Right kidney (tissue), 1 donor: ENCODE measurements at regions not wholly inside any gene's neighbourhood (a gene's known extent, or its start where the extent isn't known, plus 50 kb on each side); places are given as distances from the start of the nearest gene placed in this dataset.
"Not testable (repeated sequence)": the region's sequence is repeated elsewhere in the genome, so short reads cannot be mapped to it uniquely, and the experiment has no call there.

Experiments
- DNase-seq: peaks from one replicate; pipeline ENCODE4 v3.0.0-alpha.2; 2016

DNA sequence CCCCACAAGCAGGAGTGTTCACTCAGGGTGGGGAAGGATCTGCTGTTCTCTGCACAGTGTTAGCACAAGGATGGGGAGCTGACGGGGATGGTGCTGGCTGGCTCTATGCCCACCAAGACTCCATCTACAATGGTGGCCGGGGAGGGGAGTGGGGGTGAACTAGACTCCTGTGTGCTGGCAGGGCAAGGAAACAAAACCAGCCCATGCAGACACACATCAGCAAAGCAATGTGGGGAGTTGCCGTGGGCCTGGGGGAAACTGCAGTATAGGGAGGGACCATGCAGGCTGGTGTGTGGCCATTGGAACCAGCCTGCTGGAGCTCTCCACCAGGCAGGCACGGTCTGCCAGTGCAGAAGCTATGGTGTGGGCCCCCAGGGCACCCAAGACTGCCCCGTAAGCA is 195.1 kb downstream of the PWWP3B start:
- DNase-seq = no peak

DNA sequence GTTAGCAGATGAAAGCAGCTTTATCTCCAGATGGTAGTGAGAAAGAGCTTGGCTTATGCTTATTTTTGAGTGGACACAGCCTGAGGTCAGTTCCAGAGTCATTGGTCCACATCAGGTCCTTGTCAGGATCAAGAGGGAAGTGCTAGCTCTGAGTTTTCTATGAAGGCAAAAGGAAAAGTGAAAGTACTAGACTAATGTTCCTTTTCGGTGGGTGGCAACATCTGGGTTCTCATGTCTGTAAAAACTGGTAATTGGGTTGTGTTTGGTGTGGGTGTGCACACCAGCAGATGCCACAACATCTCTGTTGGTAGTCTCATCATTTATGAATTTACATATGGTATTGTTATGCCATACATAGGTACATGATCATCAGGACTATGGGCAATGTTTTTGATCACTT is 210.5 kb downstream of the PWWP3B start:
- DNase-seq = no peak

DNA sequence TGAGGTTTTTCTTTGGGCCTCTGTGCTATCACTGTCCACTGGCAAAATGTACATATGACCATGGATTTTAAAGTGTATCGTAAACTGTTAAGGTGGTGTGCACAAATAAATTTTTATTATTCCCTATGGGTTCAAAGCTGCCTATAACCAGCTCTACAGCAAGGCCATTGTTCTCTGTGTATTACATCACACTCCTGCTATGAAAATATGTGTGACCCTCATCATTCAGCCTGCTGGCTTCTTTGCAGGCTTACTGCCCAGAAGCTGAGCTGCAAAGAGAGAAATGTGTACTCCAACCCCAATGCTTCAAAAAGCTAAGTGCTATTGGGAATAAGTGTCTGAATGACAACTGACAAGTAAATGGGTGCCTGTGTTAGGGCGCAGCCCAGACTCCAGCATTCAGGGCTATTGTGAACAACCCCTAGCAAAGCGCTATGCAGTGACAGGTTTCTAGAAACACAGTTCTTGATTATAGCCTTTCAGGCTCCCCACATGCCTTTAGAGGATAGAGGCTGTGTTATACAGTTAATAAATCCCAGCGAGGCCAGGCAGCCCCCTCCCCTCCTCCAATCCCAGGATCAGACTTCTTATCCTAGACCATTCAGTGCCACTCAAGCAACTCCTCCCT is 220.4 kb upstream of the RADX start:
- no peak for DNase-seq

DNA sequence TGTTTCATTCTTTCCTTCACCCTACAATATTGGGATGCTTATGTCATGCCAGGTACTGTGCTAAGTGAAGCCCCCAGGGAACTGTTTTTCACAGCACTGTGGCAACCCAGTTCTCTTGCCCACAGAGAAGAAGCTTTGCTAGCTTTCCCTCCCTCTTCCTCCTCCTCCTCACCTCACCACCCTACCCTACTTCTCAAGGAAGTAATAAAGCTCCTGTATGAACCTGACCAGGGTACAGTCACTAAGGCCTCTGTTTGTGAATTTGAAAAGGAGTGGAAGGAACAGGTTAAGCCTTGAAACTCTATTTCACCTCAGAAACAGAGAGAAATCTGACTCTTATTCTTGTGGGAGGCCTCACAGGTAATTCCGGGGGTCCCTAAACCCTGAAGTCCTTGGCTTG is 219.4 kb upstream of the RADX start:
- no peak for DNase-seq

DNA sequence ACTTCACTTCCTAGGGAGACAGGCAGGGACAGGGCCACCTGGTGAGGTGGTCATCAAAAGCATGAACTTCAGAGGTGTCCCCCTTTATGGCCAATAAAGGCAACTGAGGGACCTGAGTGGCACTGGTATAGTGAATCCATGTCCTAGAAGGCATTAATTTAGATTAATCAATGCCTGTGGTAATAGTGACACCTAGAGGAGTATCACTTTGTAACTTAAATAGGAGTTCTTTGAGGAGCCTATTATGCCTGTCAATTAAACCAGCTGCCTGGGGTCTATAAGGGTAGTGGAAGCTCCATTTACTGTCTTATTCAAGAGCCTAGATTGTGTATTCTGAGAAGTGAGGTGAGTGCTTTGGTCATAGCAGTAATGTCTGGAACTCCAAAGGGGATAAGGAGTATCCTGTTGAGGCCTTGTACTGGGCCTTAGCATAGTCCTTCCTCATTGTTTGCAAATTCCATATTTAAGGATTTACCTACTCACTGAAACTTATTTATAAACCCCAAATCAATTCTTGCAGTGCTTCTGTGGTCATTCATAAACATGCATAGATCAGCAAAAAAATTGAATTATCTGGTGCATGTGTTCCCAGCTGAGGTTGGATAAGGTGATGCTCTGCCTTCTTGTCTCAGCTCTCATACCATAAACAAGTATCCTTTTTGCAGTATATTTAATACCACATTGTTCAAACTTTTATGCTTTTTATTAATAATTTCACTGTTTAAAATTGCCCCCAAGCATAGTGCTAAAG is 213.8 kb upstream of the RADX start:
- DNase-seq = no peak

DNA sequence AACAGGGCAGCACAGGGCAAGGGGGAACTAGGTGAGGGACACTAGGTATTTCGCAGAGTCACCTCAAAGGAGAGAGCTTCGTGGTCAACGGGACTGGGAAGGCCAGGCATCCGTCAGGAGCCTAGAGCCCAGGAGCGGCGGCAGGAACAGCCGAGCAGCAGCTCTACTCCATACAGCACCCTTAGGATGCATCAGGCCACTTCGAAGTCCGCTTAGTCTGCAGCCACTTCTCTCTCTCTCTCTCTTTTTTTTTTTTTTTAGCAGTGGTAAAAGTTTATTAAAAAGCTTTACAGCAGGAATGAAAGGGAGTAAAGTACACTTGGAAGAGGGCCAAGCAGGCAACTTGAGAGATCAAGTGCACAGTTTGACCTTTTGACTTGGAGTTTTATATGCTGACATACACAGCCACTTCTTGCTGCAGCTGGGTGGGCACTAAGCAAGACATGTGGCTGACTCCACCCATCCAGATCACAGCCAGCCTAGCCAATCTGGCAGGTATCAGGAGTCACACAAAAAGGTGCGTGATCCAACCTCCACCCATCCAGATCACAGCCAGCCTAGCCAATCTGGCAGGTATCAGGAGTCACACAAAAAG is 209.7 kb upstream of the RADX start:
- DNase-seq = no peak

DNA sequence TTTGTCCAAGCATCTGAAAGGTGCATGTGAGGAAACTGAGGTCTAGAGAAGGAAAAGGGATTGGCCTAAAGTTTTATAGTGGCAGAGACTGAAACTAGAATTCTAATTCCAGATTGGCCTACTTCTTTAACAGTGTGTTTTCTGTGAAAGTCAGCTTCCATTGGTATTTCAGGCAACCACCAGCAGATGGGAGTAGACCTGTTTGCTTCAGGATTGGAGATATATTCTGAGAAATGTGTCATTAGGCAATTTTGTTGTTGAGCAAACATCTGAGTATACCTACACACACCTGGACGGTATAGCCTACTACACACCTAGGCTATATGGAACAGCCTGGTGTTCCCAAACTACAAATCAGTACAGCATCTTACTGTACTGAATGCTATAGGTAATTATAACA is 207.3 kb upstream of the RADX start:
- DNase-seq = no peak

DNA sequence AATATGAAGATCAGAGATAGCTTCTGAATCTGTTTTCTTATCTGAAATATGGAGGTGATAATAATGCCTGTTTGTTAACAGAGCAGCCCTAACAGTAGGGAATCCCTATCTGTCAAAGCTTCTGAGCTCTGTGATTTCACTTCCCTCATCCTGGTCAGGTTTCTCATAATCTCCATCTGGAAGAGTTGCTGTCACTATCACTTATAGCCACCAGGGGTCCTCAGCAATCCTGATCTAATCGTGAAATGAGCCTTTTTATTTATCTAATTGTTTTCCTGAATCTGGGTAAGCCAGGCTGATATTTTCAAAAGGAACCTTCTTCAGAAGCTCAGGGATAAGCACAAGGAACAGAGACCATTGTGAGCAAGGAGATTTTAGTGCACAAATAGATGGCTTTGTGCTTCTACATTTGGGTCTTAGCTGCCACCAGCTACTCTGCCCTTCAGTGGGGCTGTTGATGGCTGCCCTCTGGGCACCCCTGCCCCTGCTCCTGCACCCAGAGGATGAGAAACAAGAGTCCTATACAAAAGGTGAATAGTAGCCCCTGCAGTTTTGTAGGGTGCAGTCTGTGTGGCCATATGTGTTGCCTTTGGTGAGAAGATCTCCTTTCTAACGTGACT is 196.4 kb upstream of the RADX start:
- DNase-seq = no peak

DNA sequence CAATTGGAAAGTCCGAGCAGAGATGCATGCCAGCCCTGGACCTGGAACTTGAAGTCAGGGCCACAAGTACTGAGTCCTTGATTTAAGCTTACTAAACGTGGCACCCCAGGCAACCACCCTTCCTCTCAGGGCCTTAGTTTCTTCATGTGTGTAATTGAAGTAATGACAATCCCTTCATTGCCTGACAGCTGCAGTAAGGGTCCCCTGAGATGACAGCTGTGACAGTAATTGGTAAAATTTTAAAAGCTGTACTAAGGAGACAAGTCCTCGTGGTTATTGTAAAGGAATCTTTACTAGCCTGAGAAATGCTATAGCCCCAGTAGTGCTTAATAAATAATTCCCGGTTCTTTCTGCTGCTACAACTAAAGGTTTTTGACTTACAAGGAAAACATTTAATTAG is 175.1 kb upstream of the RADX start:
- DNase-seq = no peak

DNA sequence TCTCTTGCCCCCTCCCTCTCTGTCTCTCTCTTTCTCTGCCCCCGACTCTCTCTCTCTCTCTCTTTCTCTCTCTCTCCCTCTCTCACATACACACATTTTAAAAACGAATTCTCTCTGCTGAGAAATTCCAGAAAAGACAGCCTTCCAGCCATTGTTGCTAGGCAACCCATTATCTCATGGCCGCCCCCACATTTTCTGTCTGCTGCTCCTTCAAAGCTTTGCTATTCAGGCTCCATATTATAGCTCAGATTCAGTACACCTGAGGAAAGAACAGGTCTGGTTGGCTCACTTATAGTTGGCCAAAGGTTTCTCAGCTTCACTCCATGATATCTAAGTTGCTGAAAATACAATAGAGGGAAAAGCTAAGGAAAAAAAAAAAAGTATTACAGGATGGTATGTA is 174.4 kb upstream of the RADX start:
- peak; percentile 1 for DNase-seq

DNA sequence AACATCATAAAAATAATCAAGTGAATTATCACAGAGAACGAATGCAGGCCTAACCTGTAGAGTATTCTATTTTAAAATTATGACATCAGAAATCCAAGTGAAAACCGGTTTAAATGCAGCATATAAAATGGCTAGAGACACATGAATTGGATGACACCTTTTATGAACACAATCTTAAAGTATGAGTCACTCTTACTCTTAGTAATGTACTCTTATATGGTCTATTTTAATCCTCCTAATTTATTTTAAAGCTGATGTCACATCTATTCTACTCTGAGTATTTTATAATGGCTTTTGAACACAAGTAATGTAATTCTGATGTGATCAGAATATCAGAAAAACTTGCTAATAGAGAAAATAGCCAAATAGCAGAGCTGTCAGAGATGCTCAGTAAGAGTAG is 161.4 kb upstream of the RADX start:
- DNase-seq = no peak

DNA sequence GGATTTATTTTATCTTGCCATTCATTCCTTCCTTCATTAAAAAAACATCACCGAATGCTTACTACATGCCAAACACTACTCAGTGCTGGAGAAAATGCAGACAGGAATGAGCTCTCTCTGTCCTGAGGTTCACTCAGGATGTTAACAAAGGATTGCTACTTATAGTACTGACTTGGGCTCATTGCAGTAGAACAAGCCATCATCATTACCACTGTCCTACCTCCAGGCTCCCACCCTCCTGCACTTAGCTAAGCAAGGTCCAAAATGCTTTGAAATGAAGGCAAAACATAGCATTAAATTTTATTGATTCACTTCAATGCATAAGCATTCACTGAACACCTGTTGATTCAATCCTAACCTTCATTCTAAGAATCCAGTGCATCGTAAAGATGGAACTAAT is 159.8 kb upstream of the RADX start:
- DNase-seq = no peak

DNA sequence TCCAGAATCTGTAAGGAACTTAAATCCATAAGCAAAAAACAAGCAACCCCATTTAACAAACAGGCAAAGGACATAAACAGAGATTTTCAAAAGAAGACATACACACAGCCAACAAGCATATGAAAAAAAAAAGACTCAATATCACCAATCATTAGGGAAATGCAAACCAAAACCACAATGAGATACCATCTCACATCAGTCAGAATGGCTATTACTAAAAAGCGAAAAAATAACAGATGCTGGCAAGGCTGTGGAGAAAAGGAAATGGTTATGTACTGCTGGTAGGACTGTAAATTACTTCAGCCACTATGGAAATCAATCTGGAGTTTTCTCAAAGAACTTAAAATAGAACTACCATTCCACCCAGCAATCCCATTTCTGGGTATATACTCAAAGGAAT is 156.8 kb upstream of the RADX start:
- DNase-seq = no peak

DNA sequence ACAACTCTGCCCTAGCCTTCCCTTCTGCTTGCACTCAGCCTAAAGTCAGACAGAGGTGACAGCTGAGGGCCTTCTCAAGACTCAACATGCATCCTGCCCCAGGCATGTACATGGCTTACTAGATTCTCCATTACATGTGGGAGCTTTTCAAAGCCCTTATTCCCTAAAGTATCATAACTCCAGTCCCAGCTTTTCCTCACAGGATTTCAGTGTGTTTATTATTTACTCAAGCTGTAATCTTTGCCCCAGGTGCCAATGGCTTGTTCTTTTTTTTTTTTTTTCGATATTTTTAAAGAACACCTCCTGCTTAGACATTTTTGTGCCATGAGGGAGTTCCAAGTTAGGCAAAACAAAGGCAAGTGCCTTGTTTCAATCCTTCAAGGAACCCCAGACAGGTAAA is 154.0 kb upstream of the RADX start:
- no peak for DNase-seq

DNA sequence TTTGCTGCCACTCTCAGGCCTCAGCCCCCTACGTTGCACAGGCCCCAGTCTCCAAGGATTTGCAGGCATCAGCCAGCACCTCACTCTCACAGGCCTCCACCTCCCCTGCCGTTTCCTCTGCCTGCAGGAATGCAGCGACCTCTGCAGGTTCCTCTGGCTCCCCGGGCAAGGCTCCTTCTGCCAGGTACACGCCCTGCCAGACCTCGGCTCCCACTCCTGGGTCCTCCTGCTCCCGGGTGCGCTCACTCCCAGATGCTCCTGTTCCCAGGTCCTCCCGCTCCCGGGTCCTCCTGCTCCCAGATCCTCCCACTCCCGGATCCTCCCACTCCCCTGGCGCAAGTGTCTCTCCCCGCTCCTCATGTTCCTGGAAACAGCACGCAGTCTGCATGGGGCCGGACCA is 144.4 kb upstream of the RADX start:
- DNase-seq = no peak

DNA sequence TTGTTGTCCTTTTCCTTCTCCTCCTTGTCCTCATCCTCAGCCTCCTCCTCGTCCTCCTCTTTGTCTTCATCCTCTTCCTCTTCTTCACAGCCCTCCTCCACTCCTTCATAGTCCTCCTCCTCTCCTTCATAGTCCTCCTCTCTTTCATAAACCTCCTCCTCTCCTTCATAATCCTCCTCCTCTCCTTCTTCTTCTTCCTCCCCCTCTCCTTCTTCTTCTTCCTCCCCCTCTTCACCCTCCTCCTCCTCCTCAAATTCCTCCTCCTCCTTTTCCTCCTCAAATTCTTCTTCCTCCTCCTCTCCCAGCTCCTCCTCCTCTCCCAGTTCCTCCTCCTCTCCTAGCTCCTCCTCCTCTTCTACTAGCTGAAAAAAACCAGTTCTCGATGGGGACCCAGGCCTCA is 143.8 kb upstream of the RADX start:
- no peak for DNase-seq

DNA sequence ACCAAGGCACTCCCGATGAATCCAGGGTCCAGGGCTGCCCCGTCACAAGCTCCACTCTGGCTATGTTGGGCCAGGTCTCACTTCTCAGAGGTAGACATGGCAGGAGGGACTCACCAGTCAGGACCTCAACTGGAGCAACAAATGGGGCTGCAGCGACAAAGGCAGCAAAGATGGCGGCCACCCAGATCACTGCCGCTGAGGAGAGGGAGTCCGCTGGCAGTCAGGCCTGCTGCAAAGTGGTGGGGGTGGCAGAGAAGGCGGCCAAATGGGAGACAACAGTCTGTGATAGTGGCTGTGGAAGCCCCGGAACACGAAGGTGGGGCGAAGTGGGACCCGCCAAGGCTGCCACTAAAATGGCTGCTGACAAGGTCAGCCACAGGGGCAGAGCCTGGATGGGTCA is 143.3 kb upstream of the RADX start:
- DNase-seq = no peak

DNA sequence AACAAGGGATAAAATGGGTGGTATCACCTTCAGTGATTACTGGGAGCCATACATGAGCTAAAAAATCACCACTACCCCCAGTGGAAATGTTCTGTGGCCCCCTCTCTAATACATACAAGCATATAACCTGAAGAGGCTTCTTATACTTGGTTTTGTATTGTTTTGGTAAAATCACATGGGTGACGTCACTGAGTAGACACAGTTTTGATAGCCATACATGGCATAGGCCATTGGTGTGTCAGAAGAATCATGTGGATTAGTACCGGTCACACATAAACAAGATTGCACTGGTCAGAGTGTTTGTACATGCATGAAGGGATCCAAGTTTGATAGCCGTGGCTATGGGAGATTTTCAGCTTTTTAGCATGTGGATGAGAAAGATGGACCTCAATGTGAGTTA is 131.9 kb upstream of the RADX start:
- DNase-seq = no peak

DNA sequence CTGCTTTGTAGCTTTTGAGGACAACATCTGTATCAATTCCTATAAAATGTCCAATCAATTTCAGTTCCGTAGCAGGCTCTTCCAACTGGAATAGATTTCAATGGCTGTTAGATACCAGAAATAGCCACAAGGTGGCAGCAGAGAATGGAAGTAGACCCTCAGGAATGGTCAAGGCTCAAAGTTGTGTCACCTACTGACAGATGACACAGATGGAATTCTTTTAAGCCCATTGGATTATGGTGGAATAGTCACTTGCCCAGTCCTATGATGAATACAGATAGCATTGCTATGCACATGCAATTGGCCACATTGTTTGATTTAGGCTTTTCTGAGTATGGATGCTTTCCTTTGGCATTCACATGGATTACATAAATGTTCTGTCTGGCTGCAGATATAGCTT is 130.4 kb upstream of the RADX start:
- DNase-seq = peak; percentile 9

DNA sequence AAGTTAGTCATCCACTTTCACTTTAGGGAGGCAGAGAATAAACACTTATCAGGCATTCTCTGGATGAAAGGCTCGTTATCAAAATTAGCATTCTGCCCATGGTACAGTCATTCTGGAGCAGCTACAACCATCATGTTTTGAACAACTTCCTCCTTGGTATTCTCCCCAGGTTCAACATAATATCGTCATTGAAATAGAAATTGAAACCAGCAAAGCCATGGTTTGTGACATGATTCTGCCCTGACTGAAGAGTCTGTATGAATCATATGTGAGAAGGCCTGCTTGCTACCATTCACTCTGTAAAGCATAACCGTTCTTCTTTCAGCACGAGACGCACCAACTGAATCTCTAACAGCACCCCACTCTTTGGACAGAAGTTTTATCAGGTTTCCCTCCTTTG is 127.5 kb upstream of the RADX start:
- DNase-seq = no peak

DNA sequence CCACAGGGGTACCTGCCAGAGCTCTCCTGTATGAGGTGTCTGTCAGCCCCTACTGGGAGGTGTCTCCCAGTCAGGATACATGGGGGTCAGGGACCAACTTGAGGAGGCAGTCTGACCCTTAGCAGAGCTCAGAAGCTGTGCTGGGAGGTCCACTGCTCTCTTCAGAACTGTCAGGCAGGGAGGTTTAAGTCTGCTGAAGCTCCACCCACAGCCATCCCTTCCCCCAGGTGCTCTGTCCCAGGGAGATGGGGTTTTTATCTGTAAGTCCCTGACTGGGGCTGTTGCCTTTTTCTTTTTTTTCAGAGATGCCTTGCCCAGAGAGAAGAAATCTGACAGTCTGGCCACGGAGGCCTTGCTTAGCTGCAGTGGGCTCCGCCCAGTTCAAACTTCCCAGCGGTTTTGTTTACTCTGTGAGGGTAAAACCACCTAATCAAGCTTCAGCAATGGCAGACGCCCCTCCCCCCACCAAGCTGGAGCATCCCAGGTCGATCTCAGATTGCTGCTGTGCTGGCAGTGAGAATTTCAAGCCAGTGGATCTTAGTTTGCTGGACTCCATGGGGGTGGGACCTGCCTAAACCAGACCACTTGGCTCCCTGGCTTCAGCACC is 118.5 kb upstream of the RADX start:
- DNase-seq = not testable (repeated sequence)

DNA sequence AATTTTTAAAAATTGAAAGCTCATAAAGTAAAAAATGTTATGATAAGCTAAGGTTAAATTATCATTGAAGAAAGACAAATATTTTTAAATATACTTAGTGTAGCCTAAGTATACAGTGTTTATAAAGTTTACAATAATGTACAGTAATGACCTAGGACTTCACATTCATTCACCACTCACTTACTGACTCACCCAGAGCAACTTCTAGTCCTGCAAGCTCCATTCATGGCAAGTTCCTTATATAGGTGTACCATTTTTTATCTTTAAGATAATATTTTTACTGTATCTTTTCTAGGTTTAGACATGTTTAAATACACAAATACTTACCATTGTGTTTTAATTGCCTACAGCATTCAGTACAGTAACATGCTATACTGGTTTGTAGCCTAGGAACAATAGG is 112.3 kb upstream of the RADX start:
- no peak for DNase-seq

DNA sequence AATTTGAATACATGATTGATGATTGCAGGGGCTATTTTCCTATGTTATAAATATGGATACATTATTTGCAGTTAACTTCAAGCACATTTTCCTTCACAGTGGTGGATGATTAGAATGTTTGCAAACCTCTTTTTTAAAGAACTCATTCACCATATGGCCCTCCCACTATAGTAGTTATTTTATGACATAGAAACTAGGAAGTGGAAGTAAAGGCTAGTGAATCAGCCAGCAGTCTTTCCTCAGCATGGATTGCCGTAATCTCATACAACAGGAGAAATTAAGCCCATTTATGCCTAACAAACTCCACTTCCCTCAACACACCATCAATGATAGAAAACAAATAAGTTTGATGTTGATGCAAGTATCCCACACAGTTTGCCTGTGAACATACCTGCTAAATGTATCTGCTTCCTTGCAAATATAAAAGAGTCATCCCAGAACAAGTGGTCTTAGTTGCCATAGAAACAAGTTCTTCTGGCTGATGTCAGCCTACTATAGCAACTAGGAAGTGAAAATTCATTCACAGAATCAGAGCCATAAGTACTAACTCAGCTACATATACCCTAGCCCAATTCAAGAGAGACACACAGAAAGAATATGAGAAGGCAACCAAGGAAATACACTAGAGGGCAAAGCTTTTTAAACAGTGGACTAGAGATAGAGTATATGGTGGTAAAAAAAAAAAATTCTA is 100.9 kb upstream of the RADX start:
- no peak for DNase-seq
